BJ (cell line): ENCODE measurements at regions not wholly inside any gene's neighbourhood (a gene's known extent, or its start where the extent isn't known, plus 50 kb on each side); places are given as distances from the start of the nearest gene placed in this dataset.

ENCODE experiments used
- CTCF ChIA-PET: fragments of 350-600 bp; formaldehyde crosslinking; extraction: SDS; loops from one replicate; lab custom pipeline; 2021; ENCODE audit warnings: antibody characterized with exemption, inconsistent platforms; lab: Yijun Ruan, JAX
- POLR2A ChIA-PET: fragments of 300-600 bp; sonication (Branson Sonifier 250); formaldehyde crosslinking; extraction: SDS; loops from one replicate; lab custom pipeline; 2021; ENCODE audit warnings: antibody characterized with exemption; lab: Charles Lee
- DNase-seq: peaks from one replicate; pipeline ENCODE4 v3.0.0-alpha.2; 2011; ENCODE audit warnings: low read depth
- H3K27me3 ChIP-seq: 2 replicates; pipeline ENCODE4 v1.6.0; 2011; ENCODE audit warnings: low read length; ENCODE audit not compliant: control insufficient read depth, insufficient read depth
- H3K36me3 ChIP-seq: 2 replicates; pipeline ENCODE4 v1.5.1; 2011; ENCODE audit warnings: low read length; ENCODE audit not compliant: control insufficient read depth, insufficient read depth
- H3K4me3 ChIP-seq: 2 replicates; pipeline ENCODE4 v1.5.1; 2011; ENCODE audit warnings: low read depth, mild to moderate bottlenecking, control low read depth, low read length
- TF ChIP-seq, protein P1 (sequence below): IDR thresholded peaks from 2 replicates; pipeline ENCODE4 v1.5.1; 2011; ENCODE audit warnings: low read depth, mild to moderate bottlenecking, control low read depth, inconsistent platforms, low read length, moderate library complexity; ENCODE audit not compliant: insufficient read depth

- TF ChIP-seq, protein P1, sequence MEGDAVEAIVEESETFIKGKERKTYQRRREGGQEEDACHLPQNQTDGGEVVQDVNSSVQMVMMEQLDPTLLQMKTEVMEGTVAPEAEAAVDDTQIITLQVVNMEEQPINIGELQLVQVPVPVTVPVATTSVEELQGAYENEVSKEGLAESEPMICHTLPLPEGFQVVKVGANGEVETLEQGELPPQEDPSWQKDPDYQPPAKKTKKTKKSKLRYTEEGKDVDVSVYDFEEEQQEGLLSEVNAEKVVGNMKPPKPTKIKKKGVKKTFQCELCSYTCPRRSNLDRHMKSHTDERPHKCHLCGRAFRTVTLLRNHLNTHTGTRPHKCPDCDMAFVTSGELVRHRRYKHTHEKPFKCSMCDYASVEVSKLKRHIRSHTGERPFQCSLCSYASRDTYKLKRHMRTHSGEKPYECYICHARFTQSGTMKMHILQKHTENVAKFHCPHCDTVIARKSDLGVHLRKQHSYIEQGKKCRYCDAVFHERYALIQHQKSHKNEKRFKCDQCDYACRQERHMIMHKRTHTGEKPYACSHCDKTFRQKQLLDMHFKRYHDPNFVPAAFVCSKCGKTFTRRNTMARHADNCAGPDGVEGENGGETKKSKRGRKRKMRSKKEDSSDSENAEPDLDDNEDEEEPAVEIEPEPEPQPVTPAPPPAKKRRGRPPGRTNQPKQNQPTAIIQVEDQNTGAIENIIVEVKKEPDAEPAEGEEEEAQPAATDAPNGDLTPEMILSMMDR: no peak
- ChIA-PET CTCF (no interaction called here), POLR2A (no interaction called here)
- Histone ChIP-seq H3K27me3 (no peaks in the 10 kb centered on the region), H3K36me3 (no peaks in the 10 kb centered on the region), H3K4me3 (no peak overlapping the region)
- DNase-seq: no peak
These were observed 167.0 kb downstream of the NDUFA10 start for GRCh38 chr2:239858179-239858578.

DNA sequence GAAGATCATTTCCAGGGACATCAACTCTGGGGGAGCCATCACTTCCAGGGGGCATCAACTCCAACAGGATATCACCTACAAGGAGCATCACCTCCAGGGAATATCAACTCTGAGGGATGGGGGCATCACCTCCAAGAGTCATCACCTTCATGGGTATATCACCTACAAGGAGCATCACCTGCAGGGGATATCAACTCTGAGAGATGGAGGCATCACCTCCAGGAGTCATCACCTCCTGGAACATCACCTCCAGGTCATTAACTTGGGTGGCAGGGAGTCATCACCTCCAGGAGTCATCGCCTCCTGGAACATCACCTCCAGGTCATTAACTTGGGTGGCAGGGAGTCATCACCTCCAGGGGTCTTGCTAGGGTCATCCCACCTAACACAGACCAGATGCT, 167.6 kb downstream of the NDUFA10 start:
- H3K36me3 ChIP-seq: no peaks in the 10 kb centered on the region
- TF ChIP-seq, protein P1: no peak
- CTCF ChIA-PET: no interaction called here
- POLR2A ChIA-PET: no interaction called here
- H3K4me3 ChIP-seq: no peak overlapping the region
- DNase-seq: no peak
- no peaks in the 10 kb centered on the region for H3K27me3 ChIP-seq

- ChIA-PET POLR2A (no interaction called here), CTCF (no interaction called here)
- TF ChIP-seq, protein P1: no peak
- no peak for DNase-seq
- no peaks in the 10 kb centered on the region for H3K27me3 ChIP-seq
- H3K36me3 ChIP-seq: no peaks in the 10 kb centered on the region
- no peak overlapping the region for H3K4me3 ChIP-seq
These were observed 168.4 kb downstream of the NDUFA10 start for GRCh38 chr2:239856620-239857285.

DNA sequence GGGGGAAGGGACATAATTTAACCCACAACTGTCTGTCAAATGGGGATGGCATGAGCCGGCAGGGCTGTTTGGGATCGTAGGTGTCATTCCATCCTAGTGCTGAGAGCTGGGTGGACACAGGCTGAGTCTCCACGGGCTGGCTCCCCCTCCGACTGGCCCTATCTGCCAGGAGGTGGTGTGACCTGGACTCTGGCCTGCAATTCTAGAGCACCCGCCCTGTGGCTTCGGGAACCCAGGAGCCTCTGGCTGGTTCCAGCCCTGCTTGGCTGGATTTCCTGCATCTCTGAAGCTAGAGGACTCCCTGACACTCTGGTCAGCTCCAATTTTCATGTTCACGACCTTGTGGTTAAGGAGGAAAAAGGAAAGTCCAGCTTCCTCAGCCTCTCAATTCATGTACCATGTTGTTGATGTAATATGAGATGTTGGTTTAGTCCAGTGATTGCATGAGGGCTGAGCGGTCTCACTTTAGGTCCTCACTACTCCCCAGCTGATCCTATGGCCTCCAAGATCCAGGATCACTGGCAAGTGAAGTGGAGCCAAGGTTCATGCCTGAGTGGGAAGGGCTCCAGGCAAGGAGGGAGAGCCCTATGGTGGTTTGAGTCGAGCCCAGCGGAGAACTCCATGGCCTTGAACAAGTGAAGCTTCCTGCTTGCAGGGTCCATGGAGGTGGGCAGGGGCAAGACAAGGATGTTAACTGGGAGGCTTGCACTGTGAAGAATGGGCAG, 169.1 kb downstream of the NDUFA10 start:
- TF ChIP-seq, protein P1: no peak
- Histone ChIP-seq H3K4me3 (no peak overlapping the region), H3K36me3 (no peaks in the 10 kb centered on the region), H3K27me3 (no peaks in the 10 kb centered on the region)
- POLR2A ChIA-PET: no interaction called here
- no peak for DNase-seq
- CTCF ChIA-PET: no interaction called here

GRCh38 chr2:239854596-239854995, 170.5 kb downstream of the NDUFA10 start:
- CTCF ChIA-PET: no interaction called here
- TF ChIP-seq, protein P1: no peak
- H3K4me3 ChIP-seq: no peak overlapping the region
- POLR2A ChIA-PET: no interaction called here
- H3K27me3 ChIP-seq: no peaks in the 10 kb centered on the region
- DNase-seq: no peak
- no peaks in the 10 kb centered on the region for H3K36me3 ChIP-seq
